ENCODE measurements at regions not wholly inside any gene's neighbourhood (a gene's known extent, or its start where the extent isn't known, plus 50 kb on each side); places are given as distances from the start of the nearest gene placed in this dataset.
"Not testable (repeated sequence)": the region's sequence is repeated elsewhere in the genome, so short reads cannot be mapped to it uniquely, and the experiment has no call there.

GRCh38 chr6:6758915-6759654 lies 170.6 kb downstream of the LY86 start:
- H3K27ac Mint-ChIP-seq = no peak overlapping the region
- peak; percentile 58 for DNase-seq
- H3K4me3 Mint-ChIP-seq = peak overlapping the region; percentile 60; the same call in 1 of the 2 replicates
- peak; percentile 78 for TF ChIP-seq CTCF (IDR thresholded peaks at IDR 0.05)
- H3K4me1 Mint-ChIP-seq (ENCODE audit: low read depth) = peaks cover 11% of the 10 kb centered on the region; the same call in 1 of the 2 replicates
- peaks cover 5% of the 10 kb centered on the region; the same call in 1 of the 2 replicates for H3K27me3 Mint-ChIP-seq (ENCODE audit: insufficient read depth)
- no peaks in the 10 kb centered on the region; the same call in 1 of the 2 replicates for H3K9me3 Mint-ChIP-seq
- H3K36me3 Mint-ChIP-seq (ENCODE audit: low read depth) = no peaks in the 10 kb centered on the region

- peaks cover 11% of the 10 kb centered on the region; the same call in 1 of the 2 replicates for H3K4me1 Mint-ChIP-seq (ENCODE audit: low read depth)
- no peak overlapping the region for H3K27ac Mint-ChIP-seq
- DNase-seq = no peak
- H3K9me3 Mint-ChIP-seq = no peaks in the 10 kb centered on the region; the same call in 1 of the 2 replicates
- H3K4me3 Mint-ChIP-seq = no peak overlapping the region; the same call in 1 of the 2 replicates
- no peak for TF ChIP-seq CTCF (IDR thresholded peaks at IDR 0.05)
- H3K36me3 Mint-ChIP-seq (ENCODE audit: low read depth) = no peaks in the 10 kb centered on the region
- peaks cover 5% of the 10 kb centered on the region; the same call in 1 of the 2 replicates for H3K27me3 Mint-ChIP-seq (ENCODE audit: insufficient read depth)
Observed at GRCh38 chr6:6760002-6760401, 171.5 kb downstream of the LY86 start.

GRCh38 chr6:6762566-6762965 lies 174.0 kb downstream of the LY86 start:
- peaks cover 11% of the 10 kb centered on the region; the same call in 1 of the 2 replicates for H3K4me1 Mint-ChIP-seq (ENCODE audit: low read depth)
- H3K9me3 Mint-ChIP-seq; H3K4me3 Mint-ChIP-seq; H3K27ac Mint-ChIP-seq; H3K36me3 Mint-ChIP-seq (ENCODE audit: low read depth); DNase-seq; H3K27me3 Mint-ChIP-seq (ENCODE audit: insufficient read depth): not testable (repeated sequence)

- no peak for TF ChIP-seq CTCF (IDR thresholded peaks at IDR 0.05)
- DNase-seq = no peak
- H3K4me1 Mint-ChIP-seq (ENCODE audit: low read depth) = no peaks in the 10 kb centered on the region
- peaks cover 2% of the 10 kb centered on the region for H3K9me3 Mint-ChIP-seq
- no peaks in the 10 kb centered on the region for H3K36me3 Mint-ChIP-seq (ENCODE audit: low read depth)
- H3K27me3 Mint-ChIP-seq (ENCODE audit: insufficient read depth) = no peaks in the 10 kb centered on the region
- no peak overlapping the region for H3K27ac Mint-ChIP-seq
- no peak overlapping the region for H3K4me3 Mint-ChIP-seq
Observed at GRCh38 chr6:6764764-6765434, 176.4 kb downstream of the LY86 start.

- H3K27me3 Mint-ChIP-seq (ENCODE audit: insufficient read depth) = no peaks in the 10 kb centered on the region
- H3K9me3 Mint-ChIP-seq = peaks cover 9% of the 10 kb centered on the region
- H3K4me3 Mint-ChIP-seq = no peak overlapping the region
- no peak for DNase-seq
- TF ChIP-seq CTCF (IDR thresholded peaks at IDR 0.05) = no peak
- H3K4me1 Mint-ChIP-seq (ENCODE audit: low read depth) = no peaks in the 10 kb centered on the region
- H3K36me3 Mint-ChIP-seq (ENCODE audit: low read depth) = no peaks in the 10 kb centered on the region
- H3K27ac Mint-ChIP-seq = no peak overlapping the region
Observed at GRCh38 chr6:6766230-6766905, 177.8 kb downstream of the LY86 start.

Measured in HFFc6 (cell line).